ENCODE measurements at regions not wholly inside any gene's neighbourhood (a gene's known extent, or its start where the extent isn't known, plus 50 kb on each side); places are given as distances from the start of the nearest gene placed in this dataset.

DNA sequence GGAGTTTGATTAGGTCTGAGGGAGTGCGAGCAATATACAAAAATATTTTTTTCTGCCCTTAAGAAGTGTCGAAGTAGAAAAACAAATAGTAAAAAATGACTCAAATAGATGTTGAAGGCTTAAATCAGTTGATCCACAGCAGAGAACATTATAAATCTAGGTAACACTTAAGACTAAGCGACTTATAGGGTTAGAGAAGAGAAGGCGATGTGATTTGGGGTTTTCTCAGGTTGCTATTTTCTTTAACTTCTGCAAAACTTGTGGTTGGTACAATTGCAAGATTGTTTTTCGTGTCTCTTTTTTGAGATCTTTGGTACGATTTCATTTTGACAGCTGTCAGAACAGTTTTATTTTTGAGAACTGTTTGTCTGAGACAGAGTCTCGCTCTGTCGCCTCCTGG is 1479.5 kb downstream of the PCDH7 start:
- TF ChIP-seq POLR2A (IDR thresholded peaks at IDR 0.05): no peak
- TF ChIP-seq, protein P1, sequence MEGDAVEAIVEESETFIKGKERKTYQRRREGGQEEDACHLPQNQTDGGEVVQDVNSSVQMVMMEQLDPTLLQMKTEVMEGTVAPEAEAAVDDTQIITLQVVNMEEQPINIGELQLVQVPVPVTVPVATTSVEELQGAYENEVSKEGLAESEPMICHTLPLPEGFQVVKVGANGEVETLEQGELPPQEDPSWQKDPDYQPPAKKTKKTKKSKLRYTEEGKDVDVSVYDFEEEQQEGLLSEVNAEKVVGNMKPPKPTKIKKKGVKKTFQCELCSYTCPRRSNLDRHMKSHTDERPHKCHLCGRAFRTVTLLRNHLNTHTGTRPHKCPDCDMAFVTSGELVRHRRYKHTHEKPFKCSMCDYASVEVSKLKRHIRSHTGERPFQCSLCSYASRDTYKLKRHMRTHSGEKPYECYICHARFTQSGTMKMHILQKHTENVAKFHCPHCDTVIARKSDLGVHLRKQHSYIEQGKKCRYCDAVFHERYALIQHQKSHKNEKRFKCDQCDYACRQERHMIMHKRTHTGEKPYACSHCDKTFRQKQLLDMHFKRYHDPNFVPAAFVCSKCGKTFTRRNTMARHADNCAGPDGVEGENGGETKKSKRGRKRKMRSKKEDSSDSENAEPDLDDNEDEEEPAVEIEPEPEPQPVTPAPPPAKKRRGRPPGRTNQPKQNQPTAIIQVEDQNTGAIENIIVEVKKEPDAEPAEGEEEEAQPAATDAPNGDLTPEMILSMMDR (IDR thresholded peaks at IDR 0.05): no peak
